ENCODE measurements at regions not wholly inside any gene's neighbourhood (a gene's known extent, or its start where the extent isn't known, plus 50 kb on each side); places are given as distances from the start of the nearest gene placed in this dataset.

DNA sequence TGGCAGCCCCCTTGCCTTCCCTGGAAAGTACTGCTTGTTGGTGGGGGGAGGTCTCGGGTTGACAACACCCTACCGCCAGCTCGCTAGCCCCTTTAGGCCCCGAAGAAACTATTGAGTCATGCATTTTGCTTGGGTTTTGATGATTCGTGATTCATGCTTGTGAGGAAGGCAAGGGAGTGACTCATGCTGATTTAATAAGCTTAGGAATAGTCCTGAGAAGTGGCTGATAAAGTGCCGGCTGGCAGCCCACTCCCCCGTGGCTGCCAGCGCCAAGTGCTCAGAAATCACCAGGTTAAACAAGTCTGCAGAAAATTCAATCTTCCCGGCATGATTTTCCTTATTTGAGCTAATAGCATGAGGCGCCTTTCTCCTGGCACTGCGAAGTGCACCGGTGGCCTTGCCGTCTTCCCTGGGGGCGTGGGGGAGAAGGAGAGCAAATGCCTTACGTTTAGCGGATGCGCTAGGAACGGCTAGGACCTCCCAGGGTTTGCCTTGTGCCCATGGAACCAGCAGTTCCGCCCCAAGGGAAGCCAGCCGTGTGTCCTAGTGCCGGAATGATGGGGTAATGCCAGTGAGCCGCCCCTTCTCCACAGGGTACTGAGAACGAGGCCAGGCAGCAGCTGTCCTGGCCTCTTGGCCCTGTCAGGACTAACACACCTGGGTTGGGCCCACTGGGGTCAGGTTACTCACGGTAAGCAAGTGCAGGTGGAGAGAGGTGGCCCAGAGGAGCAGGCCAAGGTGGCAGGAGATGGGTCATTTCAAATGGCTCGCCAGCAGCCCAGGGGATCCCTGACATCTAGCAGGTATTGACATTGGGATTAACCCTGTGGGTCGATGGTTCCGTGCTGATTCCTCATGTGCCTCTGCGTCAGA lies 151.9 kb downstream of the MACROH2A1 start:
- DNase-seq, result peak in 1 of 2 experiments; percentile 61

DNA sequence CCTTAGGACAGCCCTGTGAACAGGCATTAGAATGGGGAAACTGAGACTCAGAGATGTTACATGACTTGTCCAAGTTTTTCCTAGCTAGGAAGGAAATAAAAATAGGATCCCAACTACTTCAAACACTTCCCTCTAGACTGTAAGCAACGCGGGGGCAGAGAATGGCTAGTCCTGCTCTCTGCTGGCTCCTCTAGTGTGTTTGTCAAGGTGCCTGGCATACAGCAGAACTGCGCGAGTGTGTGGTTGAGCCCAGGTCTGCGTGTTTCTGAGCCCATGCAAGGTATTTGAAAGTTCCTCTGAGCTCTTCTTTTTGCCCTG lies 152.5 kb downstream of the MACROH2A1 start:
- DNase-seq, result no peak

DNA sequence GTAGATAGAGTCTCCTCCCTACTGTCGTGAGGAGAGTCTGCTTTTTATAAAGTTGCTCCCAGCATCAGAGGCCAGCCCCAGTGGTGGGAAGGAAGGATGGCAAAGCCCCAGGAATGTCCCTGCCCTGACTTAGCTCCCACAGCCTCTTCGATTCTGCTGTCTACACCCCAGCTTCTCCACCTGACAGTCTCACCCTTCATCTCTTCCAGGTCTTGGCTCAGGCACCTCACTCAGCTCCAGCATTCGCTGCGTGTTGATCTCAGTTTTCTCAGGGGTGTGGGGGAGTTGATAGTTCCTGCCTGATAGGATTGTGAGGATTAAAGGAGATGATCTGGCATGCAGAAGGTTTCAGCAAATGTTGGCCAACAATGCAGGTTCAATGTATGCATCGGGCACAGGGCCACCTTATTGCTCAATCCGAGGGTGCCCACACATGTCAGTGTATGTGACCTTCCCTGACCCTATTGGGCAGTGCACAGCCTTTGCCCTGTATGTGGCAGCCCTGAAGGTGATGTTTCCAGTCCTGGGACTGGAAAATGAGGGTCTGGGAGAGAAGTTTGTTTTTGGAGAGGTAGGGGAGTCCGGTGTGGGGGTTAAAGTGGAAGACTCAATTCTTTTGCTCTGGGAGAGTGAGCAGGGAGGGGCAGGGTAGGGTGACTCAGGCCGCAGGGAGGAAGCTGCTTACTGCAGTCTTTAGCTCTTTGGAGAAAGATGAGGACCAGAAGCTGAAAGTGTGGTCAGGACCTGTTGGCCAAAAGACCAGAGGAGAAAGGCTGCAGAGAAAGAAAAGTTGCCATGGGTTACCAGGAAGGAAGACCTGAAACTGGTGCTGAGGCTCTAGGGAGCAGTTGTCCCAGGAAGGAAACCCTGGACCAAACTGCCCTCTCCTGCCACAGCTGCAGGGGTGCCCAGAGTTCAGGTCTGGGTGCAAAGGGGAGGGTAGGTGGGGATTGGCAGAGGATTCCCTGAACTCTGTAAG lies 153.2 kb downstream of the MACROH2A1 start:
- no peak for DNase-seq

DNA sequence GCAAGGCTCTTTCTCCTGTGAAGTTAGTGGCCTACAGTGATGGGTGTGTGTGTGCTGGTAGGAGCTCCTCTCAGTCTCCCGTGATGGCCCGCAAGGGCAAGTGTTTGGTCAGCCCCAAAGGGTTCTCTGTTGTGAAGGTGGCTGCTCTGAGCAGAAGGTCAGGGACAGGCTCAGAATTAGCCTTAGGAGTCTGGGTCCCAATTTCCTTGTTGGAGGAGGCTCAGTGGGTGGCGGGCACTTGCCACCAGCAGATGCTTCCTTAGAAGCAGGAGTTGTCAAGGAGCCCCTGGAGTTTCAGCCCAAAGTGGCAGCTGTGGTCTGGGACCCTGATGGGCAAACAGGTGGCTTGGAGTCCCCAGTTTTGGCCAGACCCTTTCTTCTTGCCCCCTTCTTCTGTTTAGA lies 154.4 kb downstream of the MACROH2A1 start:
- no peak for DNase-seq

DNA sequence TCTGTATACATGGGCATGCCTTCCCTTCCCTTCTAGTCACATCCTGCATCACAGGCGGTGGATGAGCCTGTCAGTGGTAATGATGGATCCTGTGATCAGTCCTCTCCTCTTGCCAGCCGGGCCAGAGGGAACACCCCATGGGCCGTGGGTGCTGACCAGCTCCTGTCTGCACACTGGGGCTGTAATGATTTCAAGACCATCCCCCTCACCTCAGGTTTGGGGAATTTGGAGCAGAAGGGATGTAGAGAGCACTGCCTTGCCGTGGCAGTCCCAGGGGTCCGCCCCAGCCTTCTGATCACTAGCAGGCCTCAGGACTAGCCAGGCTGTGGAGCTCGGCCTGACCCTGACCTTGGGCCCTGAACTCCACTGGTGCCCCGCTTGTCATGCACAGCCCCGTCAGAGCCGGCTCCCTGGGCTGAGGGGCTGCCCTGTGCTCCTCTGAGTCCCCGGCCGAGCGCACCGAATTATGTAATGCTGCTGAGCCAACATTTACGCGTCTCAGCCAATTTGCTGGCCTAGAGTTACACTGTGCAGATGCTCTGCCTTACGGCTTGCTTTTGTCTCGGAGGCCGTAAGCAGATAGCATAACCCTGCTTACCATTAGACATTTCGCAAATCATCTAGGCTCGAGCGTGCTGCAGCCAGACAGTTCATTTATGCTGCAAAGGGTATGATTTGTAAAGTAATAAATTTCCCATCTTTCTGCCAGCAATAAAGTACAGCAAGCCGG lies 155.3 kb downstream of the MACROH2A1 start:
- no peak for DNase-seq

- no peak for DNase-seq
Observed at GRCh38 chr5:135242866-135243555, 156.0 kb downstream of the MACROH2A1 start.

DNA sequence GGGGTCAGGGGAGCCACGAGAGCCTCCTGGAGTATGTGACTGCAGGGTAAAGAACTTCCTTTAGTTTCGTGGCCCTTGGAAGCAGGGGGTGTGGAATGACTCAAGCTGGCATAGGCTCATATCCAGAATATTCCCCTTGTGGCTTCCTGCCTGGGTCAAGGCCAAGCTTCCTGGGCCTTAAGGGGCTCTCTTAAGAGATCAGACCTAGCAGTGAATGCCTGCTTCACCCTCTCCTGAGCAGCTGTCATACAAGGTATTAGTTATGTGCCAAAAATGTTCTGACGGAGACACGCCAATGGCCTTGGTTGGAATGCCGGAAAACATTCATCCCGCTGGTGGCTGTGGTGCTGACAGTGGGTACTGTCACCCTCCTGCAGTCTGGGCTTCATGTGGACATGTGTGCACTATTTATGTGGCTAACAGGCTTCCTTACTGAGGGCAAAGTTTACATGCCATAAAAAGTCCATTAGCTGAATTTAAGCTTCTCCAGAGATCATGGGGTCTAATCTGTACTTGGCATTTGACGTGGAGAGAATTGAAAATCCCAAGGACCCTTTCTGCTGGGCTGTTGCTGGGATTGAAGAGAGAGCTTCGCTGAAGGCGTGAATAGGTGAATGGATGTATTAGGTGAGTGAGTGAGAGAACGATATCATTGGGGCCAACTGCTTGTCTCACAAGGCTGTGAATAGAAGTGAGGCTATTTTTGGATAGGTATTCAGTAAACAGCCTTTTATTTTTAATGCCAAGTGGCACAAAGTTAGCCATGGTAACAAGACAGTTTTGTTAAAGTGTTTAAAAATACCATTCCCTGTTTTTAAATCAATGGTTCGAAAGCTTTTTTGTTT lies 156.8 kb downstream of the MACROH2A1 start:
- DNase-seq, result no peak

DNA sequence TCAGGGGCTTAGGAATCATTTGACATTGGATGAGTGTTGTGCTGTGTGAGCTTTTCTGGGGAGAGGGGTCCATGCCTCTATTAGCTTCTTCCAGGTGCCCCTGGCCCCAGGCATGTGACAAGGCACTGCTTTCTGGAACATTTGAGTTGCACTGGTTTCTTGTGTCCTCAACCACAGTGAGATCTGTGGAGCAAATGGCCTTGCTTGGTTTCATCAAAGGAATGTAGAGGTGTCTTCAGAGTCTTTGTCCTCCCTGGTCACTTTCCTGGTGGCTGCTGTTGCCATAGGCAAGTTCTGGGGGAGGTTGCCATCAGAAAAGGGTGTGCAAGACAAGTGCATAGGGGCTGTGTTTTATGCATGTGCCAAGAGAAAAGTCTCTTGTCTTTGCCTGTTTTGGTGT lies 157.5 kb downstream of the MACROH2A1 start:
- DNase-seq, result no peak

- no peak for DNase-seq
Observed at GRCh38 chr5:135240781-135241360, 158.2 kb downstream of the MACROH2A1 start.

- no peak for DNase-seq
Observed at GRCh38 chr5:135240283-135240633, 158.8 kb downstream of the MACROH2A1 start.

GRCh38 chr5:135239453-135240282 lies 159.4 kb downstream of the MACROH2A1 start:
- no peak for DNase-seq

DNA sequence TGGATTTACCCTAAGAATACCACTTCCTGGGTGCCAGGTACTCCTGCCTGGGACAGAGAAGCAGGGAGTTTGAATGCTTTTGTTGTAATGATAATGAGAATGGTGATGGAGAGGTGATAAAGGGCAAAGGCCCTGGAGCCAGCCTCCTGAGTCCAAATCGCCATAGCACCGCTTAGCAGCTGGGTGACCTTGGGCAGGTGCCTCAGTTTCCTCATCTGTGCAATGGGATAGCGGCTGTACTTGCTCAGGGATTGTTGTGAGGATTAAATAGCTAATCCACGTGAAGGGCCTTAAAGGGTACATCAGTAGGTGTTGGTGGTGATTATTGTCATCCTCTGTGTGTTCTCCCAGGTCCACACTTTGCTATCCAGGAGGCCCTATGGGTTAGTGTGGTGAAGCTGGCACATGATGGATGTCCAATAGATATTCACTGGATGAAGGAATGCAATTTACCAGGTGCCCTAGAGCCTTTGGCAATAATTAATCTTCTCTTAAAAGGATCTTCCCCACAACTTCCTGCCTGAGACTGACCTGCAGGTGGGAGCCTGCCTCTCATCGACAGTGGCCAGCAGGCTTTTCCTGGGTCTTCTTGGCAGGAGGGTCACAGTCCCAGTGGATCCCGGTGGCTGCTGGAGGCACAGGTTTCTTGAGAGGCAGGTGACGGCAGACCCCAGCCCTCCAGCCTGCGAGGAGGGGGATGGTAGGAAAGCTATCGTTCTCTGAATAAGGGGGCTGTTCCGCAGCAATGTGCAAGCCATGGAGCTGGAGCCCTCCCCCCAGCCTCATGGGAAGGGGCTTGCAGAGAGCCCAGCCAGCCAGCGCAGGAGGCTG lies 160.2 kb downstream of the MACROH2A1 start:
- DNase-seq, result no peak

- no peak for DNase-seq
Observed at GRCh38 chr5:135237748-135238103, 161.3 kb downstream of the MACROH2A1 start.

GRCh38 chr5:135236908-135237747 lies 161.9 kb downstream of the MACROH2A1 start:
- DNase-seq, result no peak

- no peak for DNase-seq
Observed at GRCh38 chr5:135236228-135236907, 162.7 kb downstream of the MACROH2A1 start.

DNA sequence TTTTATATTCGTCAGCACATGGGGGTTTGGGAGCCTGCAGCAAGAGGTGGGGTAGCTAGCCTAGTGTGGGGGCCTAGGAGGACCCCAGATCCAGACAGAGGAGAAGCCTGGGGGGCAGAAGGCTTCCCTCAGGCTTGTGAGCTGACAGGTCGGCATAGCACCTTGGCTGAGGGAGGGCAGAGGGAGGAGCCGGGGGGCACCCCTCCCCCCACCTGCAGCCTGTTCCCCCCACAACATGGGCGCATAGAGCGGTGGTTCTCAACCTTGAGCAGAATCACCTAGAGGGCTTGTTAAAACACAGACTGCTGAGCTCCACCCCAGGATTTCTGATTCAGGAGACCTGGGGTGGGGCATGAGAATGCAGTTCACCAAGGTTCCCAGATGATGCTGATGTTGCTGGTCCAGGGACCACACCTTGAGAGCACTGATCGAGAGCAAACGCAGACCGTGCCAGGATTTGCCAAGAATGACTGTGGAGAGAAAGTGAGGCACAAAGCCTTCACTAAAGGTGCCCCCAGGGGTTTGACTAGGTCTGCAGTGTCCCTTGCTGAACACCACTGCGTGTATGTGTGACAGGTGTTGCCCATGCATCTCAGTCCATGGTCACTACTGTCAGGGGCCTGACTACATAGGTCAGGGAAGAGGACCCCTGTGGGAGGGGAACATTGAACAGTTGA lies 163.3 kb downstream of the MACROH2A1 start:
- DNase-seq, result no peak
